ENCODE measurements at regions not wholly inside any gene's neighbourhood (a gene's known extent, or its start where the extent isn't known, plus 50 kb on each side); places are given as distances from the start of the nearest gene placed in this dataset.
"Not testable (repeated sequence)": the region's sequence is repeated elsewhere in the genome, so short reads cannot be mapped to it uniquely, and the experiment has no call there.

DNA sequence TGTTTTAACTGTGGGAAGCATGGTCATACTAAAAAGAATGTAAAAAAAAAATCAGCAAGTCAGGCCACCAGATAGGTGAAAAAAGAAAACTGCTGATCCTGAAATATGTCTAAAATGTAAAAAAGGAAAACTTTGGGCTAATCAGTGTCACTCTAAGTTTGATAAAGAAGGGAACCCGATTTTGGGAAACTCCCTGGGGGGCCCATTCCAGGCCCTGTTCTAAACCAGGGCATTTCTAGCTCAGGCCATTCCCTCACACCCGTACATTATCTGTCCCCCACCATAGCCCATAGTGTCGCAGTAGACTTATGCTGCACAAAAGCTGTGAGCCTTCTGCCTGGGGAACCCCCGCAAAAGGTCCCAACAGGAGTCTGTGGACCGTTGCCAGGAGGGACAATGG lies 1219.1 kb upstream of the TPTE start:
- peak in 2 of 5 donors; percentile 2 to 40 for DNase-seq
- H3K27ac ChIP-seq; H3K36me3 ChIP-seq; ATAC-seq; H3K9me3 ChIP-seq; intact Hi-C loops (cut with DNase I); H3K4me1 ChIP-seq; H3K27me3 ChIP-seq; H3K4me3 ChIP-seq: not testable (repeated sequence)
- WGBS, 4 donors: 42 to 68% (median 48%) methylated on average over 5 of the region's 5 CpGs

Measured in heart left ventricle (tissue), 16 donors.